DOHH2 (cell line): ENCODE measurements at regions not wholly inside any gene's neighbourhood (a gene's known extent, or its start where the extent isn't known, plus 50 kb on each side); places are given as distances from the start of the nearest gene placed in this dataset.

ENCODE experiments used
- CTCF ChIP-seq: fragments of 200-600 bp; sonication (generic); IDR thresholded peaks from one replicate; pipeline ENCODE4 v1.5.1; 2014; ENCODE audit warnings: antibody characterized with exemption, mild to moderate bottlenecking, low read depth, low read length; ENCODE audit not compliant: poor library complexity, severe bottlenecking
- EZH2phosphoT487 ChIP-seq: fragments of 200-600 bp; sonication (generic); IDR thresholded peaks from 2 replicates; pipeline ENCODE4 v1.6.1; 2017; ENCODE audit warnings: borderline replicate concordance, mild to moderate bottlenecking, antibody characterized with exemption, low read length, moderate library complexity, mixed read lengths

DNA sequence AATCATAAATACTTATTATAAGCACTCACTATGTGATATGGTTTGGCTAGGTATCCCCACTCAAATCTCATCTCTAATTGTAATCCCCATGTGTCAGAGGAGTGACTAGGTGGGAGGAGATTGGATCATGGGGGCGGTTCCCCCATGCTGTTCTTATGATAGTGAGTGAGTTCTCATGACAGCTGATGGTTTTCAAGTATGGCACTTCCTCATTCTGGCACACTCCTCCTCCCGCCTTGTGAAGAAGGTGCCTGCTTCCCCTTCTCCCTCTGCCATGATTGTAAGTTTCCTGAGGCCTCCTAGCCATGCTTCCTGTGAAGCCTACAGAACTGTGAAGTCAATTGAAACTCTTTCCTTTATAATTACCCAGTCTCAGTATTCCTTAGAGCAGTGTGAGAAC is 53.3 kb upstream of the CHMP2B start:
- TF ChIP-seq CTCF = no peak
- no peak for TF ChIP-seq EZH2phosphoT487
